ENCODE measurements at regions not wholly inside any gene's neighbourhood (a gene's known extent, or its start where the extent isn't known, plus 50 kb on each side); places are given as distances from the start of the nearest gene placed in this dataset.
"Not testable (repeated sequence)": the region's sequence is repeated elsewhere in the genome, so short reads cannot be mapped to it uniquely, and the experiment has no call there.

DNA sequence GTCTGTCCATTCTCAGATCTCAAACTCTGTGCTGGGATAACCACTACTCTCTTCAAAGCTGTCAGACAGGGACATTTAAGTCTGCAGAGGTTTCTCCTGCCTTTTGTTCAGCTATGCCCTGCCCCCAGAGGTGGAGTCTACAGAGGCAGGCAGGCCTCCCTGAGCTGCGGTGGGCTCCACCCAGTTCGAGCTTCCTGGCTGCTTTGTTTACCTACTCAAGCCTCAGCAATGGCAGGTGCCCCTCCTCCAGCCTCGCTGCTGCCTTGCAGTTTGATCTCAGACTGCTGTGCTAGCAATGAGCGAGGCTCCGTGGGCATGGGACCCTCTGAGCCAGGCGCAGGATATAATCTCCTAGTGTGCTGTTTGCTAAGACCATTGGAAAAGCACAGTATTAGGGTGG lies 53.1 kb upstream of the HUNK start:
- DNase-seq (ENCODE audit: low read depth): not testable (repeated sequence)

DNA sequence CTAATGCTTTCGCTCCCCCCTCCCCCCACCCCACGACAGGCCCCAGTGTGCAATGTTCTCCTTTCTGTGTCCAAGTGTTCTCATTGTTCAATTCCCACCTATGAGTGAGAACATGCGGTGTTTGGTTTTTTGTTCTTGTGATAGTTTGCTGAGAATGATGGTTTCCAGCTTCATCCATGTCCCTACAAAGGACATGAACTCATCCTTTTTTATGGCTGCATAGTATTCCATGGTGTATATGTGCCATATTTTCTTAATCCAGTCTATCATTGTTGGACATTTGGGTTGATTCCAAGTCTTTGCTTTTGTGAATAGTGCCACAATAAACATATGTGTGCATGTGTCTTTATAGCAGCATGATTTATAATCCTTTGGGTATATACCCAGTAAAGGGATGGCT lies 58.5 kb upstream of the HUNK start:
- DNase-seq (ENCODE audit: low read depth): not testable (repeated sequence)

DNA sequence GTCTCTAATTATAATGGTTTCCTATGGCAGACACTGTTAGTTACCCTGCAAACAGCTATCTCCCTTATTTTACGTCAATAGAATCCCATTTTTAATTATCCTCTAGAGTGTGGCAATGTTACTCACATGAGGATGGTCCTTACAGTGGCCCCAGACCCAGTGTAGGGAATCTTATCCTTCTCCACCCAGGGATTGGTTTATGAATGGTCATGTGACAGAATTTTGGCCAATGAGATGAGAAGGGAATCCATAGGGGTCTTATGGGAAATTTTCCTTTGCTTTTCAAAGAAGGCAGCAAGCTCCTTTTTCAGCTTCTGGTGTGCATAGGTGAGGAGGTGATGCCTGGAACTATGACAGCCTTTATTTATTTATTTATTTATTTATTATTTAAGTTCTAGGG lies 59.0 kb upstream of the HUNK start:
- DNase-seq (ENCODE audit: low read depth): no peak

DNA sequence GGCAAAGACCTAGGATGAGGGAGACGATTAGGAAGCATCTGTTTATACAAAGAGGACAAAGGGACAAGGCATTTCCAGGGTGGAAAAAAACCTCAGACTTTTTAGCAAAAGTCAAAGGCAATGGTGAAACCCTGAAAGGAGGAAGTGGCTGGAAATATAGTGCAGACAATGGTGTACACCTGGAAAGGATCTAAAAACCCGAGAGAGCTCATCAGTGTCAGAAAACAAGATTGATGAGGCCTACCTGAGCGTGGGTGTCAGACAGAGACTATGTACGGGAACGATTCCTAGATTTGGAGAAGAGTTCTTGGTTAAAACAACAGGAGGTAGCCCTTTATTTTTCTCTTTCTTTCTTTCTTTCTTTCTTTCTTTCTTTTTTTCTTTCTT lies 68.8 kb upstream of the HUNK start:
- DNase-seq (ENCODE audit: low read depth): no peak

DNA sequence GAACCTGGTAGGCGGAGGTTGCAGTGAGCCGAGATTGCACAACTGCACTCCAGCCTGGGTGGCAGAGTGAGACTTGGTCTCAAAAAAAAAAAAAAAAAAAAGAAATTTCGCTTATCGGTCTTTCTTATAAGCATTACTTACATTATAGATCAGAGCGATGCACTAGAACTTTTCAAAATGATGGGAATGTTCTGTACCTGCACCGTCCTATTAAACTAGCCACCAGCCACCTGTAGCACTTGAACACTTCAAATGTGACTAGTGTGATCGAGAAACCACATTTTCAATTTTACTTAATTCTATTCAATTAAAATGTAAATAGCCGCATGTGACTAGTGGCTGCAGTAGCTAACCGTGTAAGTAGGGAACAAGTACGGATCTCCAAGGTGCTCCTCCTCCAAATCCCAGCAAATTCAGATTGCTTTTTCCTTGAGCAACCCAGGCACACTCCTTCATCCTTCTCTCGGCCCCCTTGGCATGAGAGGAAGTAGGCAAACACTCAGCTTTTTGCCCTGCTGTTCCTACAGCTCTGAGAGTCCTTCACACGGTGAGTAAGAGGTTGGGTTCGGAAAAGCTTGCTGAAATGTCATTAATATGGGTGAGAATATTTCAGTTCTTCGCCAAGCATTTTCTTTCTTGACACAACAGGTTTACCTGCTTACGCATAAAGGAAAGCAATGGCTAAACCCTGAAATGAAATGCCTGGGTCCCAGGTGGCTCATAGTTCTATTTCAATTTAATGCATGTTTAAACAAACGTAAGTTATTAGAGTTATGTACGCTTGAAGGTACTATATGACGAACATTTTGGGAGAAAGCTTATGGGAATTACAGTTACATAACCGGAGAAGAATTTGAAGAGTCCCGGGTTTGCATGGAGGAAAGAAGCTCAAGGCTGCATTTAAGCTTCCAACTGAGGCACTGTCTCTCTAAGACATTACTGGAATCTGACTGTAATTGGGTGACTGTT lies 69.5 kb upstream of the HUNK start:
- DNase-seq (ENCODE audit: low read depth): no peak

DNA sequence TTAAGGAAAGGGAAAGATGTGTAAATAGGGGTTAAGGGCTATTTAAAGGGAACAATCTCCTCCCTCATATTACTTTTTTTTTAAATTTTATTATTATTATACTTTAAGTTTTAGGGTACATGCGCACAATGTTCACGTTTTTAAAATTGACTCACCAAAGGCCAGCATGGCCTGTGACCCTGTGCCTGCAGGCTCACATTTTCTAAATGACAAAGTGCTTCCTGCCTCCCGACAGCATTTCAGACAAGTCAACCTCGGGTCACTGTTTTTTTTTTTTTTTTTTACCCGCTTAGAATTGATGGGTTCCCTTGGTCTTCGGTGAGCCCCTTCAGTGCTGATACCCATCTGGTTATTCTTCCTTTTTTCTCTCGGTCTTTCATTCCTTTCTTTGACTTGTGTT lies 70.4 kb upstream of the SCAF4 start:
- no peak for DNase-seq (ENCODE audit: low read depth)

DNA sequence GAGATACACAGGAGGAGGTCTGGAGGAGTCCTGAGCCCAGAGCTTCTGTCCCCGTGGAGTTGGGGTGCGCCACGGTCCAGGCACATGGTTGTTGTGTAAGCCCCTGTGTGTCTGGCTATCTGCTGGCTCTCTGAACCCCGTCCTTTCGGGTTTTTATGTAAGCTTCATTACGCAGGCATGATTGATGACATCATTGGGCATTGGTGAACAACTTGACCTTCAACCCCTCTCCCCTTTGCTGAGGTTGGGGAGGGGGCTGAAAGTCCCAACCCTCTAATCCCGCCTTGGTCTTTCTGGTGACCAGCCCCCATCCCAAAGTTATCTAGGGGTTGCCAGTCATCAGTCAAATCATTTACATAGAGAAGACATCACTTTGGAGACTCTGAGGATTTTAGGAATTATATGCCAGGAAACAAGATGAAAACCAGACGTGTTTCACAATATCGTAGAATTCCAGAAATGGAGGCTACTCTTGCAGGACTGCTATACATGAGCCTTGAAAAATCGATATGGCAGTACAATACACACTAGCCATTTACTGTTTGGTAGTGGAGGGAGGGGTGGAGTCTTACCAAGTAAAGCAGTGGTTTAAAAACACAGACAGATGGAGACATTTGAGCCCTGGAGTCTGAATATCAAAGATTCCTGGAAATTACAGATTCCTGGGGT lies 69.8 kb upstream of the SCAF4 start:
- DNase-seq (ENCODE audit: low read depth): no peak

DNA sequence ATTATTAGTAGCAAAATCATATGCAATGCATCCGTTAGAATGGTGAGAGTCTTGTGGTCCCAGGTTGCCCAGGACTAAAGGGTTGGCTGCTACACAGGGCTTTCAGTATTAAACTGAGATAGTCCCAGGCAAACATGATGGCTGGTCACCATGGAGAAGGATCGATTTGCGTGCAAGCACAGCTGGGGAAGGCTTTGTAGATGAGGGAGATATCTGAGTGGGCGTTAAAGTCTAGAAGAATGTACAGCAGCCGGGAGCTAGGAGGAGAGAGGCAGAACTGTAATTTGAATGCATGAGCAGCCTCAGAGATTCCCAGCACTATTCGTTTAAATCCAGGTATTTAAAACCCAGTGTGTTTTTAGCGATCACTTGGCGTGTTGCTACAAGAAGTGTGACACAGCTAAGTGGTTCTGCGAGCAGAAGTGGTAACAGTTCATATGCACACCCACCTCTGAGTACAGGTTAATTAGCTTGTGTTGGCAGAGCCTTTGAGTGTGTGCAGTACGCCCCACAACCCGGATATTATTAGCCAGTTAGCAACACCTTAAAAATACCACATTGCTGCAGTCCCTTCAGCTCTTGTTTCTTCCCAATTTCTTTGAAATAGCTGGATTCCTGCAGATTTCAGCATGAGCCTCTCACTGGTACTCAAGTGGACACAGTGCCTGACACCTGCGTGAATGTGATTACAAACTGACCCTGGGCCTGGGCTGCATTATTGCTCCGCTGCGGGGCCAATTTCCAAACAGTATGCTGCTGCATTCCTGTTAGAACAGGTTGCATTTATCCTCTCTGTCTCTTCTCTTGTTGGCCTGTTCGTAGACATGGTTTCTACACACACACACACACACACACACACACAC lies 67.2 kb upstream of the SCAF4 start:
- DNase-seq (ENCODE audit: low read depth): no peak

DNA sequence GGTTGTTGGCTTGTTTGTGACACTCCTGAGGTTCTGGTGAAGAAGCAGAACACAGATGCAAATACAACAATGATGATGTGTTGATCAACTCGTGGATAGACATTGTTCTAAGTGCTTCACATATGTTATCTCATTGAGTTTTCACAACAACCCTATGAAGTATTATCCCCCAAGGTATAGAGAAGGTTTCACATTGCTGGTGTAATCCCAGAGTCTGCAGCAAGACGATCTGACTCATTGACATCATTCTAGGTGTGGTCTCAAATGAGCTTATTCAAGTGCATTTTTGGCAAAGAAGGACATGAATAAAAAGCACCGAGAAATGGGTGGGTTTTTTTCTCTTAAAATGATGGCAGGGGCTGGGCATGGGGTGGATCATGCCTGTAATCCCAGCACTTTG lies 64.1 kb upstream of the SCAF4 start:
- DNase-seq (ENCODE audit: low read depth): no peak

DNA sequence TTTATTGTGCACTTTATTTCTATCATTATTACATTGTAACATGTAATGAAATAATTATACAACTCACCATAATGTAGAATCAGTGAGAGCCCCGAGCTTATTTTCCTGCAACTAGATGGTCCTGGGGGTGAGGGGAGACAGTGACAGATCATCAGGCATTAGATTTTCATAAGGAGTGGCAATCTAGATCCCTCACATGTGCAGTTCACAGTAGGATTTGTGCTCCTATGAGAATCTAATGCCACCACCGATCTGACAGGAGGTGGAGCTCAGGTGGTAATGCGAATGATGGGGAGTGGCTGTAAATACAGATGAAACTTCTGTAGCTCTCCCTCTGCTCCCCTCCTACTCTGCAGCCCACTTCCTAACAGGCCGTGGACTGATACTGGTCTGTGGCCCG lies 58.5 kb upstream of the SCAF4 start:
- DNase-seq (ENCODE audit: low read depth): not testable (repeated sequence)

DNA sequence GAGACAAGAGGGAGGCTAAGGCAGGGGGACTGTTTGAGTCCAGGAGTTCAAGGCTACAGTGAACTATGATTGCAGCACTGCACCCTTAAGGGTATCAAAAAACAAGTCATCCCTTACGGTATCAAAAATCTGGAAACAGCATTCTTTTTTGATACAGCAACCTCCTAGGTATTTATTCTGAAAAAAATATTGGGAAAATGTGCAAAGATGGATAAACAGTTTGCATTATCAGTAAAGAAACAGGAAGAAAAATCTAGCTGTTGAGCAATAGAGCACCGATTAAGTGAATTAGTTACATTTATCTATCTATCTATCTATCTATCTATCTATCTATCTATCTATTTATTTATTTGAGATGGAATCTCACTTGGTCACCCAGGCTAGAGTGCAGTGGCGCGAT lies 56.7 kb upstream of the SCAF4 start:
- DNase-seq (ENCODE audit: low read depth): no peak

DNA sequence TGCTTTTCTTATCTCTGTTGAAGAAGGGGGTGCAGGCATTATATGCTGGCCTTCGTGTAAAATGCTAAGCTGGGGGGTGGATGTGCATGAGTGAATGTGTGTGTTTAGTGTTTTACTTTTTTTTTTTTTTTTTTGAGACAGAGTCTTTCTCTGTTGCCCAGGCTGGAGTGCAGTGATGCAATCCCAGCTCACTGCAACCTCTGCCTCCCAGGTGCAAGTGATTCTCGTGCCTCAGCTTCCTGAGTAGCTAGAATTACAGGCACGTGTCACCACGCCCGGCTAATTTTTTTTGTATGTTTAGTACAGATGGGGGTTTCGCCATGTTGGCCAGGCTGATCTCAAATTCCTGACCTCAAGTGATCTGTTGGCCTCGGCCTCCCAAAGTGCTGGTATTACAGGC lies 55.8 kb upstream of the SCAF4 start:
- DNase-seq (ENCODE audit: low read depth): not testable (repeated sequence)

DNA sequence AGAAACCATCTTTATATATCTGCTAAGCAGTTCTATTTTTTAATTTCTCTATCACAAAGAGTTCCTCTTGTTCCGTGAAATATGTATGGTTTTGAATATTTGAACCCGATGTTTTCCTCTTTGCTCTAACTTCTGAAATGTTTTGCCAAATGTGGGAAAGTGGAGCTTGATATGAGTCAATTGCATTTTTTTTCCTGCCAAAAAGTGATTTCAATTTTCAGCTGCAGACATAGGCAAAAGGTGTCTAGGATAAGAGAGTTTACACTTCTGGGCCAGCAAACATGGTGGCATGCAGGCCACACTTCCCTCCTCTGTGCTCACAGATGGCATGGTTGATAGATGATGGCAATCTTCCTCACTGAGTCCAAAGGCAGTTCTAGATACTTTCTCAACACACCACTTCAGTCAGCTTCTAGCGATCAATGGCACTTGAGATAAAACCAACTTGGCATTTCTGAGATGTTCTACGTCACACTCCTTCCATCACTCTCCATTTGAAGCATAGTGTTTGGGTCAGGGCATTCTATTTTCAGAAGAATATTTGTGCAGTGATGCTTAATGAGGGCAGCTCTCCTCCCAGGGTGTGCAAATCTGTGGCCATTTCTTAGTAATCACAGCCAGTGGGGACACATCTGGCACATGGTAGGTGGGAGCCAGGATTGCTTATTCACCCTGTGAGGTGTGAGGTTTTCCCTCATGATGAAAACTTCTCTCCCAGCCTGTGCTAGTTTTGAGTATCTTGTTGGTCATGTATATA lies 54.4 kb upstream of the SCAF4 start:
- DNase-seq (ENCODE audit: low read depth): no peak

DNA sequence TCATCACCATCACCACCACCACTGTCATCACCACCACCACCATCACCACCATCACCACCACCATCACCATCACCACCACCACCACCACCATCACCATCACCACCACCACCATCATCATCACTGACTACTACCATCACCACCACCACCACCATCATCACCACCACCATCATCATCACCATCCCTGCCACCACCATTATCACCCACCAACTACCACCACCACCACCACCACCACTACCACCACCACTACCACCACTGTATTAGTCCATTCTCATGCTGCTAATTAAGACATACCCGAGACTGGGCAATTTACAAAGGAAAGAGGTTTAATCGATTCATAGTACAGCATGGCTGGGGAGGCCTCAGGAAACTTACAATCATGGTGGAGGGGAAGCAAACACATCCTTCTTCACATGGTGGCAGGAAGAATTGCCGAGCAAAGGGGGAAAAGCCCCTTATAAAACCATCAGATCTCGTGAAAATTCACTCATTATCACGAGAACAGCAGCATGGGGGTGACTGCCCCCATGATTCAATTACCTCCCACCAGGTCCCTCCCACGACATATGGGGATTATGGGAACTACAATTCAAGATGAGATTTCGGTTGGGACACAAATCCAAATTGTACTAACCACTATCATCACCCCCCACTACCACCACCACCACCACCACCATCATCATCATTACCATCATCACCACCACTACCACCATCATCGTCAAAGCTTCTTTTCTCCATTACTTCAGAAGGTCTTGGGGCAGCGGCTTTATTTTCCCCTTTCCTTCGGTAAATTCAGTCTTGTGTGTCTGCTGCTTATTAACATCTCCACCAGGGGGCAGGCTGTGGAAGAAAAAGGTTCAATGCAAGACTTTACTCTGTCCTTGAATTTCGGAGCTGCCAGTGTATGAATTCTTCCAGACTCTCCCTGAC lies 53.6 kb upstream of the SCAF4 start:
- peak; percentile 63 for DNase-seq (ENCODE audit: low read depth)

DNA sequence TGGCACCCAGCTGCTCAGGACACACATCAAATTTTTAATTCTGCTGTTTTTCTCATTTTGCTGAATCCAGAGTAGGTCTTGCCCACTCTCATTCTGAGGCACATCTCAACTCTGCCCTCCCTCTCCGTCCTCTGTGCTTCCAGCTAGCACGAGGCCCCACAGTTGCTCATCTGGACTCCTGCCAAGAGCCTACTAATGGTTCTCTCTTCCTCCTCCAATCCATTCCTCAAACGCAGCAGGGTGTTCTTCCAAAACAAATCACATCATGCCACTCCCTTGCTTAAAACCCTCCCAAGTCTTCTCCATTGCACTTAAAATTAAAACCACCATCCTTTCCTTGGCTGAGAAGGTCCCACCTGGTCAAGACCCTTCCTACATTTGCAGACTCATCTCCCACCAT lies 49.8 kb upstream of the SCAF4 start:
- DNase-seq (ENCODE audit: low read depth): peak; percentile 16
